Stimulated activated CD4-positive, alpha-beta T cell treated with anti-CD3 and anti-CD28 coated beads, Interleukin-12 subunit alpha, Interleukin-12 subunit beta, amount 100 ng/mL, for 48 hours (primary cell): ENCODE measurements at regions not wholly inside any gene's neighbourhood (a gene's known extent, or its start where the extent isn't known, plus 50 kb on each side); places are given as distances from the start of the nearest gene placed in this dataset.

ENCODE experiments used
- DNase-seq, 3 donors: peaks; one replicate each; pipeline ENCODE4 v3.0.0-alpha.2; 2020; ENCODE audit warnings: low read depth in 2 of 3, low spot score in 1 of 3

DNA sequence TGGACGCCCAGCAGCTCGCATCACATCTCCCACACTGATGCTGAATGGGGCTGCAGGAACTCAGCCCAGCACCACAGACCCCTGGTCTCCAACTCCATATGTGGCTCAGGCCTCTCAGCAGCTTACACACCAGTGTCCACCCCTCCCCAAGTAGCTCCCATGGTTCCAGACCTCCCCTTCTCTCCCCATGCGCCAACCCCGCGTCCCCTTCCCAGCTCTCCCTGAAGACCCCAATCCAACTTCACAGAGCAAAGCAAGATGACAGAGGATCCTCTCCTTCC lies 188.9 kb downstream of the SH3BP4 start:
- no peak for DNase-seq

DNA sequence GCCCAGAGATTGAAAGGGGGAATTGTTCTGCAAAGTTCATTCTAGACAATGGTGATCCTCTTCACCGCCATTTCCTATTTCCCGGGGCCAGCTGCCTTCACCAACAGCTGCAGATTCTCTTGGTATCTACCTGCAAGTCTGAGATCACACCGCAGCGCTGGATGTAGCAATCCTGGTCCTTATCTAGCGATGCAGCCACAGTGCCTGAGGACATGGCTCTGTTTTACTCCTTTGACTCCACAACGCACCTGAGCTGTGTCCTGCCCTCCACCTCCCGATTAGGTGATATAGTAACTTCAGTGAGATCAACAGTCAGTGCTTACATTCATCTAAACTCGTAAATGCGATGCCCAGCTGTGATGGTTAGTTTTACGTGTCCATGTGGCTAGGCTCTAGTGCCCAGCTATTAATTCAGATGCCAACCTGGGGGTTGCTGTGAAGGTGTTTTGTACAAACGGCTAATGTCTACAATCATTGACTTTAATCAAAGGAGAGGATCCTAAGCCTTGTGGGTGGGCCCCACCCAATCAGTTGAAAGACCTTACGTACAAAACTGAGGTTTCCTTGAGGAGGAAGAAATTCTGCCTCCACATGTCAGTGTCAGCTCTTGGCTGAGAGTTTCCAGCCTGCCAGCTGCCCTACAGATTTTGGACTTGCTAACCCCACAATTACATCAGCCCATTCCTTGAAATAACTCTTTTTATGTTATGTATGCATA lies 189.8 kb downstream of the SH3BP4 start:
- DNase-seq, result no peak

DNA sequence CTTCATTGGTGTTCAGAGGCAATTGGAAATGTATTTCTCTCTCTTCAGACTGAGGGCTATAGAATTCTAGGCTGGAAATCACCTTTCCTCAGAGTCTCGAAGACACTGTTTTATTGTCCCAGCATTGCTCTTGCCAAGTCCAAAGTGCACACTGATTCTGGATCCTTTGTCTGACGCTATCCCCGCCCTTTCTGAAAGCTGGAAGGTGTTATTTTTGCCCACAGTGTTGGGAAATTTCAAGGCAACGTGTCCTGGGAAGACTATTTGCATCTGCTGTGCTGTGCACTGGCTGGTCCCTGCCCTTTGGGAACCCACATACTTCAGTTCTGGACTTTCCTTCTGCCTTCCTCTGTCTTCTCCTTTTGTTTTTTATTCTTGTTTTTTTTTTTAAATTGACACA lies 190.8 kb downstream of the SH3BP4 start:
- DNase-seq, result no peak

DNA sequence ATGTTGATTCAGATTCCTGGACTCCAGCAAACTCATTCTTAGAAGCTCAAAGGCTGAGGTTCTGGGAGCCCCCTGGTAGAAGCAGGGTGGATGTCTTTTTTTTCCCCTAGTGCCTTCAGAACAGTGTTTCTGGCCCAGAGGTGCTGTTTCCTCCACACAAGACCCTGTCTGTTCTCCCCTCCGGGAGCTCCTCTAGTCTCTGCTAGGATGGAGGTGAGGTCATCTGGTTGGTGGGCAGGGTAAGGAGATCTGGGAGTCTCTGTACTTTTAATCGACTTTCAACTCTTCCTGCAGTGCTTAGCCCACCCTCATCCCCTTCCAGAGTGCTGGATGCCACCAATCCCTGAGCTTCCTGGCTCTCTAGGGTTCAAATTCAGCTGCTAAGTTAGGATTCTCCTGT lies 192.0 kb downstream of the SH3BP4 start:
- DNase-seq, result no peak

DNA sequence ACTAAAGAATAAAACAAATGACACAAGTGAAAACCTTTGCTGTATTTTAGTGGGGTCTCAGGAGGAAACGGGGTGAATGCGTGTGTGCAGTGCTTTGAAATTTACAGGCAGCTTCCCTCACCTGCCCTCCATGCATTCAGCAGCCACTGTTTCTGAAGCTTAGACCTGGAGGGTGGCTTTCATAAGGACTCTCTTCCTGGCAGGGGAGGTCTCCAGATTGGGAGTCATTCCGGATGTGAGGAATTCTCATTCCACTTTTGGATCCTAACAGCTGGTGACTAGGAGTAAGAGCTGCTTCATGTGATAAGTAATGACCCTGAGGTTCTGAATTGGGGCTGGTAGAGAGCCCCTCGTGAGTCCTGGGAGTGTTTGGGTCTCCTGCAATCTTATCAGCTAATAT lies 192.5 kb downstream of the SH3BP4 start:
- no peak for DNase-seq

DNA sequence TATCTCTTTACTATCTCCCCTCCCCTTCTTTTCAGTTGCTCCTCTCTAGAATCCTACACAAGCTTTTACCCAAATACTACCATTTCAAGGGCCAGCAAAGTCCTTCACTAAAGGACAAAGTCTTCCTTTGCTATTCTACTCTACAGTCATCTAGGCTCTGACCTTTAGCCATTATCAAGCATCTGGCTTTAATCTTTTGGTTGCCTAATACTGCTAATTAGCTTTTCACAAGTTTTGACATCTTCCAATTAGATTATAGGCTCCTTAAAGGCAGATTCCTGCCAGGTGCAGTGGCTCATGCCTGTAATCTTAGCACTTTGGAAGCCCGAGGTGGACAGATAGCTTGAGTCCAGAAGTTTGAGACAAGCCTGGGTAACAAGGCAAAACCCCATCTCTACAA lies 194.4 kb downstream of the SH3BP4 start:
- DNase-seq, result no peak

DNA sequence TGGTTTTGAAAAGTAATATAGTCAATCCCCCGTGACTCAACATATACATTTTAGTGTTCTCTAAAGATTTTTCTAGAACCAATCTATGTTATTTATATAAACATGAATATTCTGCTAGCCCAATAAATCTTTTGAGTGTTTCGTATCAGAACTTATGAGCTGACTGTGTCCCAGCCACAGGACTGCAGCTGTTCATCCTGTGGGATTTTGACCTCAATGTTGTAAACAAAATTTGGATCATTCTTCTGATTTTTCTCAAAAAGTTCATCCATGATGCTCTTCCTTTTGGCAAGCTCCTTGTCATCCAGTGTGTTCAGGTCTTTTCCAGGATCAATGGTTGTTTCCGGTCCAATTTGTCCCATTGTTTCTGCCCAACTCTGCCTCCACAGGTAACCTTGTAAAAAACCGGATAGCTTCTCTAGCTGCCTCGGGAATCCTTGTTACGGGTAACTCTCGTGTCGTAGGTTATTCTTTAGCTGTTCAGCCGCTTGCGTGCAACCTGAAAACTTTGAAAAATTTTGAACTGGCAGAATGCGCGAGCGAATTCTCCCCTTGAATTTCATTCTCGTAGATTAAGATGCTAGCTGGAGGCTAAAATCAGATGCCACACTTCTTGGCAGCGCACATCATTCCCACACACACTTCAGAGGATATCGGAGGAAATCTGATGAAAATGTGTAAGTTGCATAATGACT lies 195.2 kb downstream of the SH3BP4 start:
- DNase-seq, result no peak

DNA sequence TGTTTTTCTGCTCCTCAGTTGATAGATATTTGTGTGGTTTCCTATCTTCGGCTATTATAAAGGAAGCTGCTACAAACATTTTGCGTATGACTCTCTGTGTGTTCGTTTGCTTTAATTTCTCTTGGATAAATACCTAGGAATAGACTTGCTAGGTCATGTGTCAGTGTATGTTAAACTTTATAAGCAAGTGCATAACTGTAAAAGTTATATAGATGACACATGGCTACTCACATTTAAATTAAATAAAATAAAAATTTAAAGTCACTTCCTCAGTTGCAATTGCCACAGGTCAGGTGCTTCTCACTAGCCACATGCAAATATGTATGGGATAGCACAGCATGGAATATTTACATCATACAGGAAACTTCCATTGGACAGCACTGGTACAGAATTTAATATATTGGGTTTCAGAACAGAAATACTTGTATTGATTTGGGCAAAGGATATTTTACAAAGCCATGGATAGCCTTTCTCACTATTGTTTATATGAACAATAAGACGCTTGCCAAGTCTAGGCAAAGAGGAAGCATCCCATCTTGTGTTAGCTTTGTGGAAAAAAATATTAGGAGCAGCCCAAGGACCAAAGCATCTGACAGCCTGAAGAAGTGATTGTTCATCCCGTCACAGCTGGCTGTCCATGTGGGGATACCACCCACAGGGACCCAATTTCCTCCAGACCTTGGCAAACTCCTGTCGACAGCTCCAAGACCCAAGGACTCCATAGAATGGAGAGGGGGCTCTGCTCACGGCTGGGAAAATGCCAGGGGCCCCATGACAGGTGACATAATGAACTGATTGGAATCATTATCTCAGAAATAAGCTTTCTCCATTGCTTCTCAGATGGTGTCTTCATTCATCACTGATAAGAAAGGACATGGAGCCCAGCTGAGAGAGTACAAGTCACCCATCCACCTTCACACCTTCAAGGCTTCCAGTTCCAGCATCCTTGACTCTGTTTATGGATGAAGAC lies 196.7 kb downstream of the SH3BP4 start:
- DNase-seq, result no peak

DNA sequence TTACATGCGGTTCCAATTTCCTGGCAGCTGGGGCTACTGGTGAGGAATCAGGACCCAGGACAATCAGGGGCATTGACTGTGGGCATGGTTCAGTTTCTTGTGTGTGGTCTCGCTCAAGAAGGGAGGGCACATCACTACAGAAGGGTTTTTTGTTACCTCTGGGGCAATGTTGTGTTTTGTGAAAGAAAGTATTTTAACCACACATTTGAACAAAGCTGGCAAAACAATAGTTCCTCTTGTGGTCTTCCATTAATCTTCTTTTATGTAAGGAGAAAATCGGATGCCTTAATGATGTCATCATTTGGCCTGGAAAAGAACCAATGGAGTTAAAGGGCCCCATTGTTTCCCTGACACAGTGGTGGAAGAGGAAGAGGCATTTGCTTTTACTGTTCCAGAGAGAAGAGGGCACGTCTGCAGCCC lies 197.4 kb downstream of the SH3BP4 start:
- no peak for DNase-seq

DNA sequence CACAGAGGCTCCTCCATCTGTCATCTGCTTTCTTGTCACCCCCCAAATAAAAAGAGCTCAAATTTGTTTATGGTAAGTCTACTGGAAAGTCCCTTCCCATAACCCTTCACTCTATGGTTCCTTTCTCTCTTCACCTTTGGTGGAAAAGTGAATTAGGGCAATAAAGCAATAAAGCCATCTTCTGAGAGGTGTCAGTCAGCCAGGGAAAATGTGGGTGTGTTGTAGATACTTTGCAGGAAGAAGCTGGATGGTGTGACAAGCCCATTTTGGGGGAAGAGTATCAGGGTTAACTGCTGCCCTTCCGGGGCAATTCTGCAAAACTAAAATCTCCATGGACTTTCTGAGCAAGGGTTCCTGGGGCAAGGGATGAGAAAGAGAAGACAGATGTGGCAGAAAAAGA lies 197.9 kb downstream of the SH3BP4 start:
- no peak for DNase-seq

DNA sequence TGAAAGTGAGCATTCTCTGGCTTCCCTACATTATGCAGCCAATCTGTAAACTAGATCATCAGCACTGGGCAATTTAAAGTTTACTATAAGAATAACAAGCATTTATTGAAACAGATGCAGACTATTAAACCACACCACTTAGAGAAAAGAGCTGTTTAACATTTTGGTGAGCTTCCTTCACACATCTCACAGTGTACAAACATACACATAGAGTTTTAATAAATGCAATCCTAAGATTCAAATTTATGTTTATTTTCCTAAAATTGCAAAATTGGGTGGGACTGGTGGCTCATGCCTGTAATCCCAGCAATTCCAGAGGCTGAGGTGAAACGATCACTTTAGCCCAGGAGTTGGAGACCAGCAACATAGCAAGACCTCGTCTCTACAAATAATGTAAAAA lies 199.3 kb downstream of the SH3BP4 start:
- no peak for DNase-seq

DNA sequence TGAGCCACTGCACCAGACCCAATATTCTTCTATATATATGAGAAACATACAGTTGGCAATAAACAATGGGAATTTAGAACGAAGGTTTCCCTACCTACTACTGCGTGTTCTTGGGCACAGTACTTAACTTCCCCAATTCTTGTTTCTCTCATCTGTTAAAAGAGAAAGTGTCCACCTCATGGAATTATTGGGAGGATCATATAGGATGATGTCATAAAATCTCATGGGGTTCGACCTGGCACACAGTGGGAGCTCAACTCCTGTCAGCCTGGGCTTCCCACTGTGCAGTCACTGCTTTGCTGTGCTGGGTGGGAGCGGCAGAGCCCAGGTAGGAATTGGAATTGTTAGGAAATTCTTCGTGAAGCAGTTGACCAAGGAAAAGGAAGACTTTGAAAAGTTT lies 203.3 kb downstream of the SH3BP4 start:
- DNase-seq, result no peak

DNA sequence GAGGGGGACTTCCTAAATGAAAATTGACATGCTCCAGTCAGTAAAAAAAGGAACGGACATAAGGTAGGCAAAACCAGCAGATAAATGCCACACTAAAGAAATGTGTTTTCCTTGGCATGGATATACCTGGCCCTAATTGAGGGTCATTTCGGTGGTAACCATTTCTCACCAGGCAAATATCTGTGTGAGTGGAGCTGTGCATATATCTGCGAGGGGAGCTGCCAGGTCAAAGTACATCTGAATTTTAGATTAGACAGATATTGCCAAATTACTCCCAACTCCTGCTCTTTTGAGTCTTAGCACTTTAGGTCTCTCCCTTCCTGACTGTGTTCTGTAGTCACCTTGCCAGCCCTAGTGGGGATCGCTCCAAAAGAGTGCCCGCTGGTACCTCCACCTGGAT lies 204.2 kb downstream of the SH3BP4 start:
- DNase-seq, result no peak

DNA sequence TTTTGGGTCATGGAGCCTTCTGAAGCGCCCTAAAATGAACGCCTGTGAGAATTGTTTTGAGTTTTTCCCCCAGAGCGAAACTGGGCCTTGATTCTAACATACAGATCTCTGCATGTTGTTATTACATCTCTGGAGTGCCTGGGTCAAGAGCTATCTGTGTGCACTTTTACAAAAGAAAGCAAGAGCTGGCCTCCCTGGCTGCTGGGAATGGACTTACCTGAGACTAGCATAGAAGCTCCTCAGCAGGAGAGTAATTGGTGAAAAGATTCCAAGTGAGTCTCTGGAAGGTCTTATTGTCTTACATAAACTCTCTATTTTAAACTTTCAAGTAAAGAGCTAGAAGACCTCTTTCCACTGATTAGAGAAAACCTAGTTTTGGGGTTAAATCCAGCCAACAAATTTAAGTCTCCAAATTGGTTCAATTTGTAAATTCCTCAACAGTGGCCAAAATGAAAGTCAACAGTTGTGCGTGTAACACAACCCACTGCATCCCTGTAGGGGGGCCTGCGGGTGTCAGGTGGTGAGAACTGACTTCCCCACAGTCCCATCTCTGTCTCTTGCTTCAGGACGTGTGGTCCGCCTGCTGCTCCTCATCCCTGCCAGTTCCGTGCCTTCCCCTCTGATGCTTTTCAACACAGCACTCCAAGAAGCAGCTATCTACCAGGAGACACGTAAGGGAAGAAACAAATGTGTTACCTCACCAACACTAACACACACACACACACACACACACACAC lies 206.1 kb downstream of the SH3BP4 start:
- DNase-seq, result no peak

DNA sequence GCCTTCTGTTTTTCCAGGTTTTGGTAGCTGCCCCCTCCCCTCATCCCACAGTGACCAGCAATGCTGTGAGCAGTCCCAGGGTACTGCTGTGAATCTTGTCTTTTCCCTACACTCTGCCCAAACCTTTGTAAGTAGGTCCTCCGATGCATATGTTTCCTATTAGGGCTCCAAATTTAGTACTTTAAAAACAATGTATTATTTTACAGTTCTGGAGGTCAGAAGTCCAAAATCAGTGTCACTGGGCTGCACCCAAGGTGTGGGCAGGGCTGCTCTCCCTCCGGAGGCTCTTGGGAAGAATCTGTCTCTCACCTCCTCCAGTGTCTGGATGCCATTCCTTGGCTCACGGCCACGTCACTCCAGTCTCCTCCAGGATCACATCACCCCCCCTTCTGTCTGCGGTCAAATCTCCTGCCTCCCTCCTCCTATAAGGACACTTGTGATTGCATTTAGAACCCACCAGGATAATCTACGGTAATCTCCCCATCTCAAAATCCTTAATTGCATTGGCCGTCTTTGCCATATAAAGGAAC lies 208.5 kb downstream of the SH3BP4 start:
- no peak for DNase-seq

DNA sequence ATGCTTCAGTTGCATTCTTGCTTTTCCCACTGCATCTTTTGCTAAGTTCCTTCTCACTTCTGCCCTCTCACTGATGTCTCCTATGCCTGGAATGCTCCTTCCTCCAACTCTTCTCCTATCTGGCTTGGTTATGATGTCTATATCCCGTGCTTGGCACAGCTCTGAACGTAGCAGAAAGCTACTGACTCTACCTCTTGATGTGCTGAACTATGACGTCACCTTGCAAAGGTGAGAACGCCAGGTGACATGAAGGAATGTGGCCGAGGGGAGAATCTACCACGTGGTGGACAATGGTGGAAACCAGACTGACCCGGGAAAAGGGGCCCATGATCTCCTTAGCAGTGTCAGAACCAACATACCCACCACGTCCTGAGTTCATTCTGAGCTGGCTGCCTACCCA lies 209.7 kb downstream of the SH3BP4 start:
- DNase-seq, result no peak

DNA sequence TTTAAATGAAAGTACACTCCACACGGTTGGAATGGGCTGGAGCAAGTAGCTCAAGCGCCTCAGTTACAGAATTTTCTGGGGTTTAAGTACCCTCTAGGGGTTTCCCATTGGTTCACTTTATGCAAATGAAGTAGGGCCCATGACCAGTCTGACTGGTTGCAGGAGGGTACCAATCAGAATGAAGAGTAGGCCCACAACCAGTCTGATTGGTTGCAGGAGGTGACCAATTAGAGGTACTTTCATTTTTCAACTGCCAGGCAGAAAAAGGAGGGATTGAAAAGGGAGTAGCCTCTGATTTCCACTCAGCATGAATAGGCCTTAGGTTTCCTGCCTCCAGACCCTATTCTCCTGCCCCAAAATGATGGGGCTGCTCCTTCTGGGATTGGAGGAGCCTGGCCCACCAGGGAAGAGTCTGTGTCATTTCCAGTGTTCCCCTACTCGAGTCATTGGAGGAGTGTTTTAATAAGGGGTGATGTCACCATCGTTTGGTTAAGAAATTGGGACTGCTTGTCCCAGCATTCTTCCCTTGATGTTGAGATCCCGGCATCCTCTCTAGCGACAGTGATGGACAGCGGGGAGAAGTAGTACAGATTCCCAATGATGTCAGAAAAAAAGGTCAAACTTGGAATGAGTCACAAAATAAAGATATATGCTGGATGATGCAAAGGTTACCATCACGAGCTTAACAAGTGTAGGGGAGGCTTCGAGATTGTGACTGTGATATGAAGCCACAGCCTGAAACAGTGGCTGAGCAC lies 210.4 kb downstream of the SH3BP4 start:
- DNase-seq, result no peak

DNA sequence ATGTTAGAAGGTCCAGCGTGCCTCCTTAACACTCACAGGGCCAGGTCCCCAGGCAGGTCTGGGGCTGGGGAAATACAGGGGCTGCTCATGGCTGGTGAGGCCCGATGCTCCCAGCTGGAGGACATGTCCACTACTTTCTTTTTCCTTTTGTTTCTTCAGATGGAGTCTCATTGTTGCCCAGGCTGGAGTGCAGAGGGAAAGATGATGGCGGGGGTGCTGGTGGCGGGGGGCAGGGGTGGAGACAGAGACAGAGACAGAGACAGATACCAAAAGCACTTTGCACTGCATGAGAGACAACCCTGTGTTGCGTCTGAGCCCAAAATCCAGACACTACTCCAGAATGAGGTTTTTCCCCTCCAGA lies 211.0 kb downstream of the SH3BP4 start:
- no peak for DNase-seq

DNA sequence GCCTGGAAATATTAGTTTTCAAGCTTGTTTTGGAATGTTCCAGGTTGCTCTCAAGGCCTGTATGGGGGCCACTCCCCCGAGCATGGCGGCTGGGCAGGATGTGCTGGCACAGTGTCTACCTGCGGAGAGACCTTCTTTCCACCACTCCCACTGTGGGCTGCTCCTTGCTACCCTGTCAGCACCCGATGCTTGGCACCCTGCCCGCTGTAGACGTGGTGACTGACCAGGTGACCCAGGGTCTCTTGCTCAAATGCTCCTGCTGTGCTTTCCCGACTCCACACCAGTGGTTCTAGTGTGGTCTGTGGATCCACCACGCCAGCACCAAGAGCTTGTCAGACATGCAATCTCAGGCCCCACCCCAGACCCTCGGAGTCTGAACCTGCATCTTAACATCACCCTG lies 213.3 kb downstream of the SH3BP4 start:
- DNase-seq, result no peak

DNA sequence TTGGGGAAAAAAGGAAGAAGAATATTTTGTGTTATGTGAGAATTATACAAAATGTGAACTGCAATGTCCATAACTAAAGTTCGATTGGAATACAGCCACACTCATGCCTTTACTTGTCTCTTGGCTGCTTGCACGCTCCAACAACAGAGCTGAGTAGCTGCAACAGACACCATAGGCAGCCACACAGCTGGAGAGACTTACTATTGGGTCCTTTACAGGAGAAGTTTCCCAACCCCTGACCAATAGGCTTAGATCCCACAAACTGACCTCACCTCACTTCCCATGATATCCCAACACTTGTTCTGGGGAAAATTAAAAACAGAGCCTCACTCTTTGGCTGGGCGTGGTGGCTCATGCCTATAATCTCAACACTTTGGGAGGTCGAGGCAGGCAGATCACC lies 213.8 kb downstream of the SH3BP4 start:
- DNase-seq, result no peak
